Astrocyte (in vitro differentiated cells and primary cell): ENCODE measurements at regions not wholly inside any gene's neighbourhood (a gene's known extent, or its start where the extent isn't known, plus 50 kb on each side); places are given as distances from the start of the nearest gene placed in this dataset.

Experiments used
- DNase-seq: peaks from one replicate; pipeline ENCODE4 v3.0.0-alpha.2; 2010; ENCODE audit warnings: low read depth
- FAIRE-seq: peaks from 2 replicates; lab custom pipeline; 2011; peaks lifted over from hg19 to GRCh38; lab: Jason Lieb, UNC
- H2AFZ ChIP-seq: 2 replicates; pipeline ENCODE4 v1.6.0; 2012; ENCODE audit warnings: low read depth, low read length, inconsistent platforms
- H3K27ac ChIP-seq: 2 replicates; pipeline ENCODE4 v1.5.1; 2011; ENCODE audit warnings: low read depth, low read length, inconsistent platforms
- H3K27me3 ChIP-seq: 2 replicates; pipeline ENCODE4 v1.6.0; 2011; ENCODE audit warnings: low read length, inconsistent platforms; ENCODE audit not compliant: insufficient read depth
- H3K36me3 ChIP-seq: 2 replicates; pipeline ENCODE4 v1.5.1; 2011; ENCODE audit warnings: low read length, inconsistent platforms; ENCODE audit not compliant: insufficient read depth
- H3K4me1 ChIP-seq: 2 replicates; pipeline ENCODE4 v1.5.1; 2011; ENCODE audit warnings: low read length, inconsistent platforms; ENCODE audit not compliant: insufficient read depth
- H3K4me2 ChIP-seq: 2 replicates; pipeline ENCODE4 v1.6.0; 2012; ENCODE audit warnings: low read length, inconsistent platforms
- H3K4me3 ChIP-seq: 2 replicates; pipeline ENCODE4 v1.5.1; 2011; ENCODE audit warnings: low read depth, mild to moderate bottlenecking, low read length, inconsistent platforms; ENCODE audit not compliant: insufficient read depth
- H3K79me2 ChIP-seq: 2 replicates; pipeline ENCODE4 v1.6.0; 2012; ENCODE audit warnings: mild to moderate bottlenecking, low read length, inconsistent platforms; ENCODE audit not compliant: insufficient read depth
- H3K9ac ChIP-seq: 2 replicates; pipeline ENCODE4 v1.6.0; 2012; ENCODE audit warnings: mild to moderate bottlenecking, low read length, inconsistent platforms
- H3K9me3 ChIP-seq: 2 replicates; pipeline ENCODE4 v1.5.1; 2012; ENCODE audit warnings: low read depth, mild to moderate bottlenecking, low read length, inconsistent platforms; ENCODE audit not compliant: insufficient read depth
- H4K20me1 ChIP-seq: 2 replicates; pipeline ENCODE4 v1.6.0; 2012; ENCODE audit warnings: low read length, inconsistent platforms; ENCODE audit not compliant: insufficient read depth
- H3K27ac Mint-ChIP-seq: one replicate; pipeline ENCODE4 v1.8.0; 2021; ENCODE audit warnings: mild to moderate bottlenecking, mixed read lengths; ENCODE audit not compliant: unreplicated experiment
- H3K27me3 Mint-ChIP-seq: one replicate; pipeline ENCODE4 v1.8.0; 2021; ENCODE audit warnings: low read depth, mixed read lengths; ENCODE audit not compliant: unreplicated experiment
- H3K36me3 Mint-ChIP-seq: one replicate; pipeline ENCODE4 v1.8.0; 2021; ENCODE audit warnings: low read depth, mixed read lengths; ENCODE audit not compliant: unreplicated experiment
- H3K4me1 Mint-ChIP-seq: one replicate; pipeline ENCODE4 v1.8.0; 2021; ENCODE audit warnings: low read depth, mixed read lengths; ENCODE audit not compliant: unreplicated experiment
- H3K4me3 Mint-ChIP-seq: one replicate; pipeline ENCODE4 v1.8.0; 2021; ENCODE audit warnings: mild to moderate bottlenecking, moderate library complexity, mixed read lengths; ENCODE audit not compliant: unreplicated experiment
- H3K9me3 Mint-ChIP-seq: one replicate; pipeline ENCODE4 v1.8.0; 2021; ENCODE audit warnings: mild to moderate bottlenecking, mixed read lengths; ENCODE audit not compliant: unreplicated experiment
- EZH2 ChIP-seq: IDR thresholded peaks from 2 replicates; pipeline ENCODE4 v1.6.1; 2012; ENCODE audit warnings: mild to moderate bottlenecking, low read length, inconsistent platforms; ENCODE audit not compliant: insufficient read depth
- TF ChIP-seq, protein P1 (sequence below): IDR thresholded peaks from 2 replicates; pipeline ENCODE4 v1.5.1; 2011; ENCODE audit warnings: low read depth, mild to moderate bottlenecking, inconsistent platforms, low read length, moderate library complexity; ENCODE audit not compliant: insufficient read depth

DNA sequence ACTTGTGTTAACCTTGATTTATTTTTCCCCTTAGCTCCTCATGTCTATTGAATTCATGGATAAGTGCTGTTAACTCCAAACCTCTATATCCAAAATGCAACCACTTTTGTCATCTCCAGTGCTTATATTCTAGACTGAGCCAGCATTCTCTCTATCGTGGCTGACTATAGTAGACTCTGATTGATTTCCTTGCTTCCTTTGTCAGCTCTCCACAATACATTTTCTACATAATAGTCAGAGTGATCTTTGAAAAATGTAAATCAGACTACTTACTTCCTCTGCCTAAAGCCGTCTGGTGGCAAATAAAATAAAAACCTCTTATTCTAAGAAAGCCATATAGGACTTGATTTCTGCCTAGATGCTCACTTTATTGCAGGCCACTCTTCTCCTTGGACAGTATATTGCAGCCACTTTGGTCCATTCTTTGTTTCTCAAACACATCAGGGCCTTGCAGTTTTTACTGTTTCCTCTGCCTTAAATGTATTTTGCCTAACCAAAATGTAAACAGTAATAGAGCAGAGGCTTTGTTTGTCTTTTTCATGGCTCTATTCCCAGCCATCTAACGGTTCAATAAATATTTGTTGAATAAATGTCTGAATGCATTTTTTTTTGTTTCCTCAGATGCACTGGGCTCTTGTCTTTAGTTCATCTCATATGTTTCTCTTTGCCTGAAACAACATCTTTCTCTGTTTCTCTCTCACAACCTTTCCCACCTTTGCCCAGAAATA lies 243.6 kb upstream of the CSNK1A1L start:
- Mint-ChIP-seq H3K27me3 (no peaks in the 10 kb centered on the region), H3K36me3 (no peaks in the 10 kb centered on the region), H3K9me3 (no peaks in the 10 kb centered on the region), H3K27ac (no peak overlapping the region), H3K4me1 (peaks cover 5% of the 10 kb centered on the region), H3K4me3 (no peak overlapping the region)
- Histone ChIP-seq H2AFZ (no peak overlapping the region), H3K9me3 (no peaks in the 10 kb centered on the region), H3K9ac (no peak overlapping the region), H3K27ac (no peak overlapping the region), H3K36me3 (no peaks in the 10 kb centered on the region), H3K4me1 (no peaks in the 10 kb centered on the region), H3K4me2 (no peak overlapping the region), H3K79me2 (no peaks in the 10 kb centered on the region), H3K4me3 (no peak overlapping the region), H3K27me3 (no peaks in the 10 kb centered on the region), H4K20me1 (no peaks in the 10 kb centered on the region)
- FAIRE-seq (no peak), DNase-seq (no peak)
- TF ChIP-seq EZH2: no peak
- TF ChIP-seq, protein P1, sequence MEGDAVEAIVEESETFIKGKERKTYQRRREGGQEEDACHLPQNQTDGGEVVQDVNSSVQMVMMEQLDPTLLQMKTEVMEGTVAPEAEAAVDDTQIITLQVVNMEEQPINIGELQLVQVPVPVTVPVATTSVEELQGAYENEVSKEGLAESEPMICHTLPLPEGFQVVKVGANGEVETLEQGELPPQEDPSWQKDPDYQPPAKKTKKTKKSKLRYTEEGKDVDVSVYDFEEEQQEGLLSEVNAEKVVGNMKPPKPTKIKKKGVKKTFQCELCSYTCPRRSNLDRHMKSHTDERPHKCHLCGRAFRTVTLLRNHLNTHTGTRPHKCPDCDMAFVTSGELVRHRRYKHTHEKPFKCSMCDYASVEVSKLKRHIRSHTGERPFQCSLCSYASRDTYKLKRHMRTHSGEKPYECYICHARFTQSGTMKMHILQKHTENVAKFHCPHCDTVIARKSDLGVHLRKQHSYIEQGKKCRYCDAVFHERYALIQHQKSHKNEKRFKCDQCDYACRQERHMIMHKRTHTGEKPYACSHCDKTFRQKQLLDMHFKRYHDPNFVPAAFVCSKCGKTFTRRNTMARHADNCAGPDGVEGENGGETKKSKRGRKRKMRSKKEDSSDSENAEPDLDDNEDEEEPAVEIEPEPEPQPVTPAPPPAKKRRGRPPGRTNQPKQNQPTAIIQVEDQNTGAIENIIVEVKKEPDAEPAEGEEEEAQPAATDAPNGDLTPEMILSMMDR: no peak

DNA sequence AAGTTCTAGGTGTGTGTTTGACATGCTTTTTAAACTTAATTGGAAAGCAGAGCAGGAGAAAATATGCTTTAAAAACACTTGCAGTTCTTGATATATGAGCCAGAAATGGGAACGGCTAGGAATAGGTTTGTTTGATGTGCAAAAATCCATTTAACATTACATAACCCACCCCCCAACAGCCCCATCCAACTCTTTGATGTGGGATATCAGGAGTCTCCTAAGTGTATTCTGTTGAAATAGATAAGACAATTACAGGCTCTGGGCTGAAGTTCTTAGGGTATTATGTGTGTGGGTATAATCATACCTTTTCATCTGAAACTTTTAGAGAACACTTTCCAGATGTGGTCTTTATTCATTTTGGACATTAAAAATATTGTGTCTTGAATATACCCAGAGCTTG lies 240.4 kb upstream of the CSNK1A1L start:
- no peaks in the 10 kb centered on the region for H3K9me3 ChIP-seq
- no peaks in the 10 kb centered on the region for H3K36me3 ChIP-seq
- TF ChIP-seq, protein P1: no peak
- no peak for TF ChIP-seq EZH2
- Mint-ChIP-seq H3K27me3 (no peaks in the 10 kb centered on the region), H3K4me3 (no peak overlapping the region), H3K36me3 (no peaks in the 10 kb centered on the region), H3K27ac (no peak overlapping the region), H3K4me1 (peaks cover 5% of the 10 kb centered on the region), H3K9me3 (no peaks in the 10 kb centered on the region)
- no peak for DNase-seq
- no peak for FAIRE-seq
- no peak overlapping the region for H2AFZ ChIP-seq
- H3K27me3 ChIP-seq: no peaks in the 10 kb centered on the region
- no peak overlapping the region for H3K4me3 ChIP-seq
- no peaks in the 10 kb centered on the region for H3K4me1 ChIP-seq
- no peaks in the 10 kb centered on the region for H3K79me2 ChIP-seq
- no peak overlapping the region for H3K9ac ChIP-seq
- H3K27ac ChIP-seq: no peak overlapping the region
- no peaks in the 10 kb centered on the region for H4K20me1 ChIP-seq
- H3K4me2 ChIP-seq: no peak overlapping the region

DNA sequence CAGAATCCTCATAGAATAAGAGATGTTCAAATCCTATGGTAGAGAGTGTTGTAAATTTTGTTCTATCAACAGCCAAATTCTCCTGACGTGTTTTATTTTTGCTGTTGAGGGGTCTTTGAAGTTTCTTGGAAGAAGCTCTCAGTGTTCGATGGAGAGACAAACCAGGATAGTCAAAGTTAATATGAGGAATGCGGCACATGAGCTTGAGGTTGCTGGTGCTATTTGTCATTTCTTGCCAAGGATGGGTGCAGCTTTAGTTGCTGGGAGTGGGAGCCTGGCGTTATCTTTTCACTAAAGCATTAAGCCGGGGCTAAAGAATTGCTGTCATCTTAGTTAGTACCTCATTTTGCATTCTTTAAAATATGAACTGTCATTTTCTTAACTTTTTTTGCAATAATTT lies 239.9 kb upstream of the CSNK1A1L start:
- H3K4me2 ChIP-seq: no peak overlapping the region
- H3K79me2 ChIP-seq: no peaks in the 10 kb centered on the region
- H3K4me3 ChIP-seq: no peak overlapping the region
- H3K27ac Mint-ChIP-seq: no peak overlapping the region
- H3K4me1 ChIP-seq: no peaks in the 10 kb centered on the region
- H3K9me3 ChIP-seq: no peaks in the 10 kb centered on the region
- H3K36me3 Mint-ChIP-seq: no peaks in the 10 kb centered on the region
- H3K9ac ChIP-seq: no peak overlapping the region
- TF ChIP-seq EZH2: no peak
- TF ChIP-seq, protein P1: no peak
- no peak overlapping the region for H3K27ac ChIP-seq
- H3K4me3 Mint-ChIP-seq: no peak overlapping the region
- no peaks in the 10 kb centered on the region for H3K36me3 ChIP-seq
- DNase-seq (no peak), FAIRE-seq (no peak)
- H3K27me3 Mint-ChIP-seq: no peaks in the 10 kb centered on the region
- H4K20me1 ChIP-seq: no peaks in the 10 kb centered on the region
- H3K27me3 ChIP-seq: no peaks in the 10 kb centered on the region
- peaks cover 5% of the 10 kb centered on the region for H3K4me1 Mint-ChIP-seq
- no peaks in the 10 kb centered on the region for H3K9me3 Mint-ChIP-seq
- H2AFZ ChIP-seq: no peak overlapping the region
